22Rv1 (cell line): ENCODE measurements at regions not wholly inside any gene's neighbourhood (a gene's known extent, or its start where the extent isn't known, plus 50 kb on each side); places are given as distances from the start of the nearest gene placed in this dataset.
A peak's percentile ranks its signal among the peaks of the same experiment; 100 is the strongest.

Experiments
- H3K27ac ChIP-seq: fragments of 450-650 bp; 2 replicates; pipeline ENCODE4 v1.5.1; 2017
- ZFX ChIP-seq: fragments of 450-650 bp; IDR thresholded peaks from 2 replicates; pipeline ENCODE4 v1.6.1; 2017; ENCODE audit warnings: antibody characterized with exemption, borderline replicate concordance
- TF ChIP-seq, protein P1 (sequence below): fragments of 450-650 bp; IDR thresholded peaks from 2 replicates; pipeline ENCODE4 v1.5.1; 2017; ENCODE audit warnings: mild to moderate bottlenecking

- no peak for TF ChIP-seq ZFX
- TF ChIP-seq, protein P1, sequence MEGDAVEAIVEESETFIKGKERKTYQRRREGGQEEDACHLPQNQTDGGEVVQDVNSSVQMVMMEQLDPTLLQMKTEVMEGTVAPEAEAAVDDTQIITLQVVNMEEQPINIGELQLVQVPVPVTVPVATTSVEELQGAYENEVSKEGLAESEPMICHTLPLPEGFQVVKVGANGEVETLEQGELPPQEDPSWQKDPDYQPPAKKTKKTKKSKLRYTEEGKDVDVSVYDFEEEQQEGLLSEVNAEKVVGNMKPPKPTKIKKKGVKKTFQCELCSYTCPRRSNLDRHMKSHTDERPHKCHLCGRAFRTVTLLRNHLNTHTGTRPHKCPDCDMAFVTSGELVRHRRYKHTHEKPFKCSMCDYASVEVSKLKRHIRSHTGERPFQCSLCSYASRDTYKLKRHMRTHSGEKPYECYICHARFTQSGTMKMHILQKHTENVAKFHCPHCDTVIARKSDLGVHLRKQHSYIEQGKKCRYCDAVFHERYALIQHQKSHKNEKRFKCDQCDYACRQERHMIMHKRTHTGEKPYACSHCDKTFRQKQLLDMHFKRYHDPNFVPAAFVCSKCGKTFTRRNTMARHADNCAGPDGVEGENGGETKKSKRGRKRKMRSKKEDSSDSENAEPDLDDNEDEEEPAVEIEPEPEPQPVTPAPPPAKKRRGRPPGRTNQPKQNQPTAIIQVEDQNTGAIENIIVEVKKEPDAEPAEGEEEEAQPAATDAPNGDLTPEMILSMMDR, result no peak
- no peak overlapping the region for H3K27ac ChIP-seq
Measured at GRCh38 chr6:114712129-114712662, 369.4 kb upstream of the HS3ST5 start.

- TF ChIP-seq, protein P1, result no peak
- no peak for TF ChIP-seq ZFX
- H3K27ac ChIP-seq, result no peak overlapping the region
Measured at GRCh38 chr6:114707081-114707620, 364.3 kb upstream of the HS3ST5 start.

DNA sequence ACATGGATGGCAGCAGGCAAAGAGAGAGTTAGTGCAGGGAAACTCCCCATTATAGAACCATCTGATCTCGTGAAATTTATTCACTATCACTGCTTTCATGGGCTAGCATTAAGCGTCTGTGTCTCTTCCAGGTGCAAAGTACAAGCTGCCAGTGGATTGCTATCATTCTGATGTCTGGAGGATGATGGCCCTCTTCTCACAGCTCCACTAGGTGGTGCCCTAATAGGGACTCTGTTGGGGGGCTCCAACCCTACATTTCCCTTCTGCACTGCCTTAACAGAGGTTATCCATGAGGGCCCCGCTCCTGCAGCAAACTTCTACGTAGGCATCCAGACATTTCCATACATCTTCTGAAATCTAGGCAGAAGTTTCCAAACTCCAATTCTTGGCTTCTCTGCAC lies 347.8 kb upstream of the HS3ST5 start:
- TF ChIP-seq, protein P1, result peak; percentile 29
- TF ChIP-seq ZFX, result no peak
- no peak overlapping the region for H3K27ac ChIP-seq

- no peak overlapping the region for H3K27ac ChIP-seq
- TF ChIP-seq, protein P1, result no peak
- TF ChIP-seq ZFX, result no peak
Measured at GRCh38 chr6:114659513-114659912, 316.7 kb upstream of the HS3ST5 start.

DNA sequence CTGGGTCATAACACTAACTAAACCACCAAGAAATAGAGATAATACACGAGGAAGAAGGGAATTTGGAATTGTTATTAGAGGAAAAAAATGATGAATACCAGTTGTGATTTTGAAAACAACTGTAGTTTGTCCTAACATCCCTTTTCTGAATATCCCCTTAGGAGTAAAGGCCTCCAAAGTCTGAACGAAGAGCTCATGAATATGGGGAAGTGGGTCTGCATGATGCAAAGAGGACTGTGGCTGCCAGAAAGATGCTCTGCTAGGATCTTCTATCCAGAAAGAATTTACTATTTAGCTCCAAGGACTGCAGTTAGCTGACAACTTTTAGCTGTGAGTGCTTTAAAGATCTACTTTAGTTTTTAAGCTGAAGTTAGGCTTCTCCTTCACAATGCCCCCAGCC lies 308.8 kb upstream of the HS3ST5 start:
- no peak overlapping the region for H3K27ac ChIP-seq
- no peak for TF ChIP-seq ZFX
- TF ChIP-seq, protein P1, result no peak

GRCh38 chr6:114650891-114651290 lies 308.1 kb upstream of the HS3ST5 start:
- TF ChIP-seq, protein P1, result no peak
- no peak for TF ChIP-seq ZFX
- H3K27ac ChIP-seq, result no peak overlapping the region

DNA sequence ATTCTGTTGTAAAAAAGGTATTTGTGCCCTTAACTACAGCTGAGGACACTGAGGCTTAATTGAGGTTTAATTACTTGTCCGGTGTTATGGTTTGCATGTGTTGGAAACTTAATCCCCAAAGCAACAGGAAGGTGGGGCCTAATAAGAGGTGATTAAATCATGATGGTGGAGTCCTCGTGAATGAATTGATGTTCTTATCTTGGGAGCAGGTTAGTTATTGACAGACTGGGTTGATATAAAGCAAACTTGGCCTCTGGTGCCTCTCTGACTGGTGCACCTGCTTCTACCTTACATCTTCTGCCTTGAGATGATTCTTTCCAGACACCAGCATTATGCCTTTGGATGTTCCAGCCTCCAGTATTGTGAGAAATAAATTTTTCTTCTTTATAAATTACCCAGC lies 306.5 kb upstream of the HS3ST5 start:
- no peak overlapping the region for H3K27ac ChIP-seq
- TF ChIP-seq ZFX, result no peak
- TF ChIP-seq, protein P1, result no peak
